Adrenal gland (tissue), 5 donors: ENCODE measurements at regions not wholly inside any gene's neighbourhood (a gene's known extent, or its start where the extent isn't known, plus 50 kb on each side); places are given as distances from the start of the nearest gene placed in this dataset.

Experiments used
- CTCF ChIP-seq, 6 experiments: fragments of 450-650 bp in 4 of 6; fragments of 200-600 bp in 2 of 6; sonication (generic) in 1 of 6; IDR thresholded peaks; 1 replicate in 5 of 6; 2 replicates in 1 of 6; pipeline versions ENCODE4 v1.5.1 to v1.8.0; 2016 to 2021; ENCODE audit warnings: antibody characterized with exemption in 6 of 6, mild to moderate bottlenecking in 2 of 6, moderate library complexity in 1 of 6
- POLR2A ChIP-seq, 2 donors: fragments of 450-650 bp; IDR thresholded peaks; one replicate each; pipeline ENCODE4 v1.6.1; 2017; ENCODE audit warnings: antibody characterized with exemption in 2 of 2, mild to moderate bottlenecking in 2 of 2, moderate library complexity in 1 of 2
- donor health status: DM: no; HTN: no; CAD: no.

- no peak for TF ChIP-seq CTCF (IDR thresholded peaks at IDR 0.05)
- TF ChIP-seq POLR2A (IDR thresholded peaks at IDR 0.05) = no peak
Observed at GRCh38 chr2:163852616-163853015, 116.8 kb upstream of the FIGN start.
